ENCODE measurements at regions not wholly inside any gene's neighbourhood (a gene's known extent, or its start where the extent isn't known, plus 50 kb on each side); places are given as distances from the start of the nearest gene placed in this dataset.

GRCh38 chrX:37912777-37913176, 65.4 kb upstream of the DYNLT3 start:
- TF ChIP-seq CTCF (IDR thresholded peaks at IDR 0.05; ENCODE audit: insufficient read depth, low read length, poor library complexity, severe bottlenecking) (no peak), EZH2phosphoT487 (conservative IDR thresholded peaks at IDR 0.05; ENCODE audit: low read length) (no peak)

Data from SU-DHL-6 (cell line).